ENCODE measurements at regions not wholly inside any gene's neighbourhood (a gene's known extent, or its start where the extent isn't known, plus 50 kb on each side); places are given as distances from the start of the nearest gene placed in this dataset.

DNA sequence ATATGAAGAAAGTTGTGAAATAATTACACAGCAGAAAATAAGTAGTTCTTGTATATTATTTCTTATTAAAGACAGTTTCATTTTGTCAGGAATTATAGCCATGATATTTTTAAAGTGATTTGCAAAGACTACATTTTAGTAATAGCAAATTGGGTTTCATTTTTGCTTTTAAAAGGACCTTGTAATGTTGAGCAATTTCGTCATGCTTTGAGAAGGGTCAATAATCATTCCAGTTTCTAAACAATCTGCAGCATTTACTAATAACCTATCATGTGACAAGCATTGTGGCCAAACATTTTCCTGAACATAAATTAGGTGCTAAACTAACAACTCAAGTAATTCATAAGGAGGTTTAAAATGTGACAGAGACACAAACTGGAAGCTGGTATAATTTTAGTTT lies 214.4 kb upstream of the CBLB start:
- TF ChIP-seq ZFP3 (CRISPR knock-in tag; IDR thresholded peaks at IDR 0.05) (no peak), GLIS3 (CRISPR knock-in tag; IDR thresholded peaks at IDR 0.05) (no peak), ESRRG (CRISPR knock-in tag; IDR thresholded peaks at IDR 0.05) (no peak), ZNF70 (CRISPR knock-in tag; IDR thresholded peaks at IDR 0.05) (no peak), SNAI2 (CRISPR knock-in tag; IDR thresholded peaks at IDR 0.05) (no peak), BACH2 (CRISPR knock-in tag; IDR thresholded peaks at IDR 0.05; ENCODE audit: borderline replicate concordance) (no peak), ISL1 (CRISPR knock-in tag; IDR thresholded peaks at IDR 0.05) (no peak)
- TF ChIP-seq, protein P1, sequence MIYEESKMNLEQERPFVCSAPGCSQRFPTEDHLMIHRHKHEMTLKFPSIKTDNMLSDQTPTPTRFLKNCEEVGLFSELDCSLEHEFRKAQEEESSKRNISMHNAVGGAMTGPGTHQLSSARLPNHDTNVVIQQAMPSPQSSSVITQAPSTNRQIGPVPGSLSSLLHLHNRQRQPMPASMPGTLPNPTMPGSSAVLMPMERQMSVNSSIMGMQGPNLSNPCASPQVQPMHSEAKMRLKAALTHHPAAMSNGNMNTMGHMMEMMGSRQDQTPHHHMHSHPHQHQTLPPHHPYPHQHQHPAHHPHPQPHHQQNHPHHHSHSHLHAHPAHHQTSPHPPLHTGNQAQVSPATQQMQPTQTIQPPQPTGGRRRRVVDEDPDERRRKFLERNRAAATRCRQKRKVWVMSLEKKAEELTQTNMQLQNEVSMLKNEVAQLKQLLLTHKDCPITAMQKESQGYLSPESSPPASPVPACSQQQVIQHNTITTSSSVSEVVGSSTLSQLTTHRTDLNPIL (CRISPR knock-in tag; IDR thresholded peaks at IDR 0.05; ENCODE audit: low read depth): no peak
- ATAC-seq: no peak

DNA sequence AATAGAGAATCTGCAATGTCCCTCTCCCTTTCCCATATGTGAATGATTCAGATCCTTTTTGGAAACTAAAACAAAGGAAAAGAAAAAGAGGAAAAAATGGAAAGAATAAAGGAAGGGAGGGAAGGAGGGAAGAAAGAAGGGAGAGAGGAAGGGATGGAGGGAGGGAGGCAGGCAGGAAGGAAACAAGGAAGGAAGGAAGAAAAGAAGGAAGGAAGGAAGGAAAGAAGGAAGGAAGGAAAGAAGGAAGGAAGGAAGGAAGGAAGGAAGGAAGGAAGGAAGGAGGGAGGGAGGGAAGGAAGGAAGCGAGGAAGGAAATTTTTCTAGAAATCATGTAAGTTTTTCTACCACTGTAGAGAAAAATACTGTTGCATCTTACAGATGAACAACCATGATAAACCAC lies 215.0 kb upstream of the CBLB start:
- ATAC-seq: no peak
- no peak for TF ChIP-seq ARNTL (CRISPR knock-in tag; IDR thresholded peaks at IDR 0.05; ENCODE audit: borderline replicate concordance, low read depth)

DNA sequence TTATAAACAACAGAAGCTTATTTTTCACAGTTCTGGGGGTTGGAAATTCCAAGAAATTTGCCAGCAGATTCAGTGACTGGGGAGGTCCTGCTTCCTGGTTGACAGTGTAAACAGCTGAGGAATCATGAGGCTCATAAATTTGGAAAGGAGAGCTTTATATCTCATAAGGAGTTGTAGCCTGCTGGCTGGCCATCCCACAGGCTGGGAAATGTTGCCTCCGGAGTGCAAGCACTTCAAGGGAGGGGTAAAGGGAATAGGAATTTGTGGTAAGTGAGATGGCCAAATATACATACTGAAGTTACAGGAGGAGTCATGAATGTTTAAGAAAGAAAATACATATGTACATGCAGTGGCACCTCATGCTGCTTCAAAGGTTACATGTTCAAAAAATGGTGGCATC lies 217.2 kb upstream of the CBLB start:
- TF ChIP-seq ZC3H10 (CRISPR knock-in tag; IDR thresholded peaks at IDR 0.05) (no peak), ARNTL (CRISPR knock-in tag; IDR thresholded peaks at IDR 0.05; ENCODE audit: borderline replicate concordance, low read depth) (no peak), ZFP3 (CRISPR knock-in tag; IDR thresholded peaks at IDR 0.05) (no peak), GLIS3 (CRISPR knock-in tag; IDR thresholded peaks at IDR 0.05) (no peak), ESRRG (CRISPR knock-in tag; IDR thresholded peaks at IDR 0.05) (no peak), TCF4 (CRISPR knock-in tag; IDR thresholded peaks at IDR 0.05; ENCODE audit: borderline replicate concordance) (no peak), ISL1 (CRISPR knock-in tag; IDR thresholded peaks at IDR 0.05) (no peak), ZNF565 (CRISPR knock-in tag; conservative IDR thresholded peaks at IDR 0.05; ENCODE audit: low read depth) (no peak), SNAI2 (CRISPR knock-in tag; IDR thresholded peaks at IDR 0.05) (no peak), PPARA (CRISPR knock-in tag; IDR thresholded peaks at IDR 0.05; ENCODE audit: borderline replicate concordance) (no peak), CSDC2 (CRISPR knock-in tag; IDR thresholded peaks at IDR 0.05) (no peak), ZNF70 (CRISPR knock-in tag; IDR thresholded peaks at IDR 0.05) (no peak), BACH2 (CRISPR knock-in tag; IDR thresholded peaks at IDR 0.05; ENCODE audit: borderline replicate concordance) (no peak)
- TF ChIP-seq, protein P2, sequence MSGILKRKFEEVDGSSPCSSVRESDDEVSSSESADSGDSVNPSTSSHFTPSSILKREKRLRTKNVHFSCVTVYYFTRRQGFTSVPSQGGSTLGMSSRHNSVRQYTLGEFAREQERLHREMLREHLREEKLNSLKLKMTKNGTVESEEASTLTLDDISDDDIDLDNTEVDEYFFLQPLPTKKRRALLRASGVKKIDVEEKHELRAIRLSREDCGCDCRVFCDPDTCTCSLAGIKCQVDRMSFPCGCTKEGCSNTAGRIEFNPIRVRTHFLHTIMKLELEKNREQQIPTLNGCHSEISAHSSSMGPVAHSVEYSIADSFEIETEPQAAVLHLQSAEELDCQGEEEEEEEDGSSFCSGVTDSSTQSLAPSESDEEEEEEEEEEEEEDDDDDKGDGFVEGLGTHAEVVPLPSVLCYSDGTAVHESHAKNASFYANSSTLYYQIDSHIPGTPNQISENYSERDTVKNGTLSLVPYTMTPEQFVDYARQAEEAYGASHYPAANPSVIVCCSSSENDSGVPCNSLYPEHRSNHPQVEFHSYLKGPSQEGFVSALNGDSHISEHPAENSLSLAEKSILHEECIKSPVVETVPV (CRISPR knock-in tag; IDR thresholded peaks at IDR 0.05): no peak
- ATAC-seq: no peak

DNA sequence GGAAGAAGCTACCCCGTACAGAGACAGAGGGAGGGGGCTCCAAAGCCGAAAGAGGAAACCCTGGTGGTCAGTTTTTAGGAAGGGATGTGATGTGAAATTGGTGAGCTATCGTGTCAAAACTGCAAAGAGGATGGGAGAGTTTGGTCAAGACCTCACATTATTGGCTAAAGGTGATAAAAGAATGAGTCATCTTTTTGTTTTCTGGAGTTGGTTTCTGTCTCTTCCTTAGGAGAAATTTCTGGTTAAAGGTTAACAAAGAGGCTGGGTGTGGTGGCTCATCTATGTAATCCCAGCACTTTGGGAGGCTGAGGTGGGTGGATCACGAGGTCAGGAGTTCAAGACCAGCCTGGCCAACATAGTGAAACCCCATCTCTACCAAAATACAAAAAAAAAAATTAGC lies 217.8 kb upstream of the CBLB start:
- TF ChIP-seq ZNF8 (CRISPR knock-in tag; IDR thresholded peaks at IDR 0.05) (no peak), BACH2 (CRISPR knock-in tag; IDR thresholded peaks at IDR 0.05; ENCODE audit: borderline replicate concordance) (no peak), ZNF70 (CRISPR knock-in tag; IDR thresholded peaks at IDR 0.05) (no peak), OSR1 (CRISPR knock-in tag; IDR thresholded peaks at IDR 0.05) (no peak)
- TF ChIP-seq, protein P1 (CRISPR knock-in tag; IDR thresholded peaks at IDR 0.05; ENCODE audit: low read depth): no peak
- no peak for ATAC-seq

DNA sequence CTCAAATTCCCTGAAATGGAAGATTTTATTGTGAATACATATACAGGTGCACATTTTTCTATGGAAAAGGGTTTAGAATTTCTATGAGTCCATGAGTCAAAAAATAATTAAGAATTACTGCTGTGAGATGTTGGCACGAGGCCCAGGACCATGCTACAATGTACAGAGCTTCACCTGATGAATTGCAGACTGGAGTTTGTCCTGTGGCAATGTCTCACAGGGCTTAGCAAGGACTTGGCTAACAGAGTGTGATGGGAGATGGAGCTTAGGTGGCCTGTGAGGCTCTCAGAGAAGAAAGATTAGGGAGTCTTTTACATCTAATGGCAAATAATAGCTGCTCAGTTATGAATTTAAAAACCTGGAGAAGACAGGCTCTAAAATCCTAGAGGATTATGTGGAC lies 219.5 kb upstream of the CBLB start:
- no peak for TF ChIP-seq ISL1 (CRISPR knock-in tag; IDR thresholded peaks at IDR 0.05)
- TF ChIP-seq BACH2 (CRISPR knock-in tag; IDR thresholded peaks at IDR 0.05; ENCODE audit: borderline replicate concordance): no peak
- TF ChIP-seq ZC3H10 (CRISPR knock-in tag; IDR thresholded peaks at IDR 0.05): no peak
- TF ChIP-seq, protein P3, sequence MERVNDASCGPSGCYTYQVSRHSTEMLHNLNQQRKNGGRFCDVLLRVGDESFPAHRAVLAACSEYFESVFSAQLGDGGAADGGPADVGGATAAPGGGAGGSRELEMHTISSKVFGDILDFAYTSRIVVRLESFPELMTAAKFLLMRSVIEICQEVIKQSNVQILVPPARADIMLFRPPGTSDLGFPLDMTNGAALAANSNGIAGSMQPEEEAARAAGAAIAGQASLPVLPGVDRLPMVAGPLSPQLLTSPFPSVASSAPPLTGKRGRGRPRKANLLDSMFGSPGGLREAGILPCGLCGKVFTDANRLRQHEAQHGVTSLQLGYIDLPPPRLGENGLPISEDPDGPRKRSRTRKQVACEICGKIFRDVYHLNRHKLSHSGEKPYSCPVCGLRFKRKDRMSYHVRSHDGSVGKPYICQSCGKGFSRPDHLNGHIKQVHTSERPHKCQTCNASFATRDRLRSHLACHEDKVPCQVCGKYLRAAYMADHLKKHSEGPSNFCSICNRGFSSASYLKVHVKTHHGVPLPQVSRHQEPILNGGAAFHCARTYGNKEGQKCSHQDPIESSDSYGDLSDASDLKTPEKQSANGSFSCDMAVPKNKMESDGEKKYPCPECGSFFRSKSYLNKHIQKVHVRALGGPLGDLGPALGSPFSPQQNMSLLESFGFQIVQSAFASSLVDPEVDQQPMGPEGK (CRISPR knock-in tag; IDR thresholded peaks at IDR 0.05; ENCODE audit: borderline replicate concordance): no peak
- TF ChIP-seq GLIS3 (CRISPR knock-in tag; IDR thresholded peaks at IDR 0.05): no peak
- no peak for TF ChIP-seq CSDC2 (CRISPR knock-in tag; IDR thresholded peaks at IDR 0.05)
- TF ChIP-seq RARB (CRISPR knock-in tag; IDR thresholded peaks at IDR 0.05): no peak
- no peak for TF ChIP-seq PPARA (CRISPR knock-in tag; IDR thresholded peaks at IDR 0.05; ENCODE audit: borderline replicate concordance)
- ATAC-seq: peak; percentile 70; the same call in 2 of the 3 replicates

Data from SK-N-SH treated with all-trans-retinoic acid at 6 μM for 48 hours (cell line).